Fibroblast of villous mesenchyme (primary cell): ENCODE measurements at regions not wholly inside any gene's neighbourhood (a gene's known extent, or its start where the extent isn't known, plus 50 kb on each side); places are given as distances from the start of the nearest gene placed in this dataset.
"Not testable (repeated sequence)": the region's sequence is repeated elsewhere in the genome, so short reads cannot be mapped to it uniquely, and the experiment has no call there.

Source experiments
- DNase-seq: peaks from one replicate; pipeline ENCODE4 v3.0.0-alpha.2; 2010; ENCODE audit warnings: low read depth
- H3K4me3 ChIP-seq: 2 replicates; pipeline ENCODE4 v1.5.1; 2011; ENCODE audit warnings: low read depth, mild to moderate bottlenecking, low read length
- TF ChIP-seq, protein P1 (sequence below): IDR thresholded peaks from 2 replicates; pipeline ENCODE4 v1.5.1; 2012; ENCODE audit warnings: low read depth, mild to moderate bottlenecking, low read length; ENCODE audit not compliant: insufficient read depth

DNA sequence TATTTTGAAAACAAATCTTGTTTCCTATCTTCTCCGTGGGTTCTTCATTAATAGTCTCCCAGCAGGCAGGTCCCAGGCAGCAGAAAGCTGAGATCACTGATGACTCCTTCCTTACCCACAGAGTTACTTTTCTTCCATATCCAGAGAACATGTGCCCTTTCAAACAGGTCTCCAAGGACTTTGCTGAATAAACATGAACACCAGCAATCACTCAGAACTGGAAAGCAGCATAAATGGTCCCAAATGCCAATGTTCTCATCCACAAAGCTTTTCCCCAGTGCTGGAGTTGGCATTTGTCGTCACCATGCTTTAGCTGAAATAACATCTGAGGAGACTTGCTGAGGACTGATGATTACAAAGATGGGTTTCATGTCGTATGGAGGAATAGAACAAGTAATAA lies 134.0 kb downstream of the YIPF5 start:
- TF ChIP-seq, protein P1, sequence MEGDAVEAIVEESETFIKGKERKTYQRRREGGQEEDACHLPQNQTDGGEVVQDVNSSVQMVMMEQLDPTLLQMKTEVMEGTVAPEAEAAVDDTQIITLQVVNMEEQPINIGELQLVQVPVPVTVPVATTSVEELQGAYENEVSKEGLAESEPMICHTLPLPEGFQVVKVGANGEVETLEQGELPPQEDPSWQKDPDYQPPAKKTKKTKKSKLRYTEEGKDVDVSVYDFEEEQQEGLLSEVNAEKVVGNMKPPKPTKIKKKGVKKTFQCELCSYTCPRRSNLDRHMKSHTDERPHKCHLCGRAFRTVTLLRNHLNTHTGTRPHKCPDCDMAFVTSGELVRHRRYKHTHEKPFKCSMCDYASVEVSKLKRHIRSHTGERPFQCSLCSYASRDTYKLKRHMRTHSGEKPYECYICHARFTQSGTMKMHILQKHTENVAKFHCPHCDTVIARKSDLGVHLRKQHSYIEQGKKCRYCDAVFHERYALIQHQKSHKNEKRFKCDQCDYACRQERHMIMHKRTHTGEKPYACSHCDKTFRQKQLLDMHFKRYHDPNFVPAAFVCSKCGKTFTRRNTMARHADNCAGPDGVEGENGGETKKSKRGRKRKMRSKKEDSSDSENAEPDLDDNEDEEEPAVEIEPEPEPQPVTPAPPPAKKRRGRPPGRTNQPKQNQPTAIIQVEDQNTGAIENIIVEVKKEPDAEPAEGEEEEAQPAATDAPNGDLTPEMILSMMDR = no peak
- DNase-seq = no peak

GRCh38 chr5:144040615-144041305 lies 129.7 kb downstream of the YIPF5 start:
- no peak for DNase-seq
- TF ChIP-seq, protein P1 = no peak

More for the DNA sequence above, 134.0 kb downstream of the YIPF5 start:
- no peak overlapping the region for H3K4me3 ChIP-seq

DNA sequence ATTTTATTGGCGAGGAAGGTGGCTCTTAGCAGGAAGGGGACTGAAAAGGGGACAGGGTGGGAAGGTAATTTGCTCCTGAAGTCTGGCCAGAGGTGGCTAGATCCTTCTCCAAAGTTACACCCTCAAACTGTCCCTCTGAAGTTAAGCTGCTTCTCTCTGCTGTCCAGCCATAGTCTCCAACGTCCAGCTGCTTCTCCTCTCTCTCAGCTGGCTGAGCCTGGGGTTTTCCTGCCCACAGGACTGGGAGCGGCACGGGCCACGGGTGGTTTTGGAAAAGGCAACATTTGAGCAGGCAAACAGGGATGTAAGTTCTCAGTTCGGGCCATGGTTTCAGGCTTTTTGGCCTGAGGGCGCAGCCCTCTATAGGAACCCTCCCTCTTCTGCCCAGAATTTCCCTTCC lies 128.3 kb downstream of the YIPF5 start:
- H3K4me3 ChIP-seq = no peak overlapping the region
- TF ChIP-seq, protein P1 = no peak
- peak; percentile 14 for DNase-seq

More at GRCh38 chr5:144040615-144041305, 129.7 kb downstream of the YIPF5 start:
- no peak overlapping the region for H3K4me3 ChIP-seq

GRCh38 chr5:144048259-144048856 lies 122.1 kb downstream of the YIPF5 start:
- peak; percentile 31 for DNase-seq
- TF ChIP-seq, protein P1 = no peak

GRCh38 chr5:144055391-144055790 lies 115.1 kb downstream of the YIPF5 start:
- not testable (repeated sequence) for DNase-seq, H3K4me3 ChIP-seq

More at GRCh38 chr5:144048259-144048856, 122.1 kb downstream of the YIPF5 start:
- H3K4me3 ChIP-seq = no peak overlapping the region

GRCh38 chr5:144060091-144060490 lies 110.4 kb downstream of the YIPF5 start:
- DNase-seq, H3K4me3 ChIP-seq: not testable (repeated sequence)

DNA sequence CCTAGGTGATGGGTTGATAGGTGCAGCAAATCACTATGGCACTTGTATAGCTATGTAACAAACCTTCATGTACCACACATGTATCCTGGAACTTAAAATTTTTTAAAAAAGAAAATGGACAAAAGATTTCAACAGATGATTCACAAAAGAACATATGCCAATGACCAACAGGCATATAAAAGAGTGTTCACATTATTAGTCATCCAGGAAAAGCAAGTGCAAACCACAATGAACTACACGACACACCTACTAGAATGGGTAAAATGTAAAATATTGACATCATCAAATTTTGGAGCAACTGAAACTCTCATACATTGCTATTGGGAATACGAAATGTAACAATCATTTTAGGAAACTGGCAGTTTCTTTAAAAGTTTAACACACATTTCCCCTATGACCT lies 109.9 kb downstream of the YIPF5 start:
- H3K4me3 ChIP-seq = no peak overlapping the region
- DNase-seq = no peak
- TF ChIP-seq, protein P1 = no peak

DNA sequence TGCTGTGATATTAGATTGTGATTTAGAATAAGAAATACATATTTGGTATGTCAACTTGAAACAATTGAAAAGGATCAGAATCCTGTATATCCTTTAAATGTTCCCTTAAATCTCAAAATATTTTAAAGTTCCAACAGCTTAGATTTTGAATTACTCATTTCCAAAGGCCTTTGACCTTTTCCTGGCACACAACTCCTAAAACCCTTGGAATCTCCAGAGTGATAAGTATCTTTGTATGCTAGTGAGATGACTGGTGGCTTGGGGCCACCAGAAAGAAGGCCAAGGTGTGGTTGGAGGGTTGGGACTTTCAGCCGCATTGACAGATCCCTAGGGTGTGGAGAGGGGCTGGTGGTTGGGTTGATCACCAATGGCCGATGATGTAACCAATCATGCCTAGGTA lies 104.7 kb downstream of the YIPF5 start:
- DNase-seq = no peak
- H3K4me3 ChIP-seq = no peak overlapping the region
- TF ChIP-seq, protein P1 = no peak
